ENCODE measurements at regions not wholly inside any gene's neighbourhood (a gene's known extent, or its start where the extent isn't known, plus 50 kb on each side); places are given as distances from the start of the nearest gene placed in this dataset.

DNA sequence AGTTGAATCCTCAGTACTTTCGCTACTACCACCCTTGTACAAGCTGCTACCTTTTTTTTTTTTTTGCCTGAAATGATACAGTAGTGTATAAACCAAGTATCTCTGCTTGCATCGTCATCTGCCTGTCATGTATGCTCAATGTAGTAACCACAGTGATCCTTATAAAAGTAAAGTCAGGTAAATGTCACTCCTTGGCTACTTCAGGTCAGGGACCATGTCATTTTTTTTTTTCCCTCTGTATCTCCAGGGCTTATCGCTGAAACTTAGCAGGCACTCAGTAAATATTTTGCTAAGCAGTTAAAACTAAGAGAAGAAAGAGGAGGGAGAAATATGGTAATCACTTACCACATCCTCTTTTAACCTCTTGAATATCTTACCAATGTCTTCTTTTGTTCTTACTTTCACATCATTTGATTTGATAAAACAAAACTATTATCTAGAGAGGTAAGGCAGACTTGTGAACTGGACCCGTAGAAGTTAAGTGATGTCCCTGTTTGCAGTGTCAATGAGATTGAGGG is 96.8 kb upstream of the KLF12 start:
- TF ChIP-seq POLR2A (IDR thresholded peaks at IDR 0.05; ENCODE audit: extremely low read depth, insufficient read length): no peak
- TF ChIP-seq, protein P1, sequence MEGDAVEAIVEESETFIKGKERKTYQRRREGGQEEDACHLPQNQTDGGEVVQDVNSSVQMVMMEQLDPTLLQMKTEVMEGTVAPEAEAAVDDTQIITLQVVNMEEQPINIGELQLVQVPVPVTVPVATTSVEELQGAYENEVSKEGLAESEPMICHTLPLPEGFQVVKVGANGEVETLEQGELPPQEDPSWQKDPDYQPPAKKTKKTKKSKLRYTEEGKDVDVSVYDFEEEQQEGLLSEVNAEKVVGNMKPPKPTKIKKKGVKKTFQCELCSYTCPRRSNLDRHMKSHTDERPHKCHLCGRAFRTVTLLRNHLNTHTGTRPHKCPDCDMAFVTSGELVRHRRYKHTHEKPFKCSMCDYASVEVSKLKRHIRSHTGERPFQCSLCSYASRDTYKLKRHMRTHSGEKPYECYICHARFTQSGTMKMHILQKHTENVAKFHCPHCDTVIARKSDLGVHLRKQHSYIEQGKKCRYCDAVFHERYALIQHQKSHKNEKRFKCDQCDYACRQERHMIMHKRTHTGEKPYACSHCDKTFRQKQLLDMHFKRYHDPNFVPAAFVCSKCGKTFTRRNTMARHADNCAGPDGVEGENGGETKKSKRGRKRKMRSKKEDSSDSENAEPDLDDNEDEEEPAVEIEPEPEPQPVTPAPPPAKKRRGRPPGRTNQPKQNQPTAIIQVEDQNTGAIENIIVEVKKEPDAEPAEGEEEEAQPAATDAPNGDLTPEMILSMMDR (IDR thresholded peaks at IDR 0.05; ENCODE audit: low read depth, low read length): no peak

Data from NB4 (cell line).